HG03442 (cell line): ENCODE measurements at regions not wholly inside any gene's neighbourhood (a gene's known extent, or its start where the extent isn't known, plus 50 kb on each side); places are given as distances from the start of the nearest gene placed in this dataset.
"Not testable (repeated sequence)": the region's sequence is repeated elsewhere in the genome, so short reads cannot be mapped to it uniquely, and the experiment has no call there.

Experiments used
- ATAC-seq: cut with Tn5 transposase; IDR thresholded peaks from one replicate; pipeline ENCODE4 v1.9.1; 2021; ENCODE audit warnings: mild to moderate bottlenecking, moderate library complexity; ENCODE audit not compliant: unreplicated experiment

DNA sequence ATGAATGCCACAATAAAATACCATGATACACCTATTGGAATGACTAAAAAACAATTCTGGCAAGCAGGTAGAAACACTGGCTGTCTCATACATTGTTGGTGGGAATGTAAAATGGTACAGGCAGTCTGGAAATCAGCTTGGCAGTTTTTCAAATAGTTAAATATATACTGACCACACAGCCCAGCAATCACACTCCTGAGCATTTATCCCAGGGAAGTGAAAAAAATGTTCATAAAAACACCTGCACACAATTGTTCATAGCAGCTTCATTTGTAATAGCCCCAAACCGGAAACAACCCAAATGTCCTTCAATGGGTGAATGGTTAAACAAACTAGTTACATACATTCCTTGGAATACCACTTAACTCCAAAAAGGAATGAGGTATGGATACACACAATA is 137.2 kb downstream of the TFCP2L1 start:
- no peak for ATAC-seq

DNA sequence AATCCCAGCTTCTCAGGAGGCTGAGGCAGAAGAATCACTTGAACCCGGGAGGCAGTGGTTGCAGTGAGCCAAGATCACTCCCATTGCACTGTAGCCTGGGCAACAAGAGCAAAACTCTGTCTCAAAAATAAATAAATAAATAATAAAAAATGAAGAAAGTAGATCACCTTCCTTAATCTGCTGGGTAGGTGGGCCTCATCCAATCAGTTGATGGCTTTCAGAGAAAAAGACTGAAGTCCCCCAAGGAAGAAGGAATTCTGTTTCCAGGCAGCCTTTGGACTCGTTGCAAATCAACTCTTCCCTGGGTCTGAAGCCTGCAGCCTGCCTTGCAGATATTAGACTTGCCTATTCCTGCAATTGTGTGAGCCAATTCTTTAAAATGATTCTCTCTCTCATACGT is 136.5 kb downstream of the TFCP2L1 start:
- ATAC-seq = no peak

DNA sequence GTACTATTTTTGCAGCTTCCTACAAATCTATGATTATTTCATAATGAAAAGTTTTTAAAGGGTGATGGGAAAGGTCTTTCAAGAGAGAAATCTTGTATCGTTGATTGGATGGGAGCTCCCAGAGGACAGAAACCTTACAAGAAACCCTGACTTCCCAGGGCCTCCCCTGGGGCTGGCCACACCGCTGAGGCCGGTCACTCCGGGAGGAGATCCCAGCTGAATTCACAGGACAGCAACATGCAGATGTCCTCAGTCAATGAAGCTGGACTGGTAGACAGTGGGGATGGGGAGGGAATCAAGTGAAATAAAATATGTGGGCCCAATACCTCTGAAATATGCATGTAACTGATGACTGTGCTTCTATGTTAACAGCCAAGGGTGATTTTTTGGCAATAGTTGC is 135.6 kb downstream of the TFCP2L1 start:
- ATAC-seq = no peak

DNA sequence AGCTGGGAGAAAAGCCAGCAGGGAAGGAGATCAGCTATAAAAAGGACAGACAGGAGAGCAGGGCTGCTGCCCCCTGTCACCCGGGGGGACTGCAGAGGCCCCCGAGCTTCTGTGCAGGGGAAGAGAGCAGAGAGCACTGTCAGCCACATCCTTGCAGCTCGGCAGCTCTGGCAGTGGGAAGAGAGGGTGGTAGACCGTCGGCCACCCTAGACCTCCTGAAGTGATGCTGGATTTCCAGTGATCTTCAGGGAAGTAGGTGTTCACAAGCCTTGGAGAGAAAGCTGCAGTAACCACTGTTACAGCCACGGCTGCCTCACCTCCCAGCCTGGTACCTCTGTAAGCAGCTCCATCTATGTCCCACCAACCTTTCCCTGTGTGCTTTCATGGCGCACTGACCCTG is 134.9 kb downstream of the TFCP2L1 start:
- no peak for ATAC-seq

DNA sequence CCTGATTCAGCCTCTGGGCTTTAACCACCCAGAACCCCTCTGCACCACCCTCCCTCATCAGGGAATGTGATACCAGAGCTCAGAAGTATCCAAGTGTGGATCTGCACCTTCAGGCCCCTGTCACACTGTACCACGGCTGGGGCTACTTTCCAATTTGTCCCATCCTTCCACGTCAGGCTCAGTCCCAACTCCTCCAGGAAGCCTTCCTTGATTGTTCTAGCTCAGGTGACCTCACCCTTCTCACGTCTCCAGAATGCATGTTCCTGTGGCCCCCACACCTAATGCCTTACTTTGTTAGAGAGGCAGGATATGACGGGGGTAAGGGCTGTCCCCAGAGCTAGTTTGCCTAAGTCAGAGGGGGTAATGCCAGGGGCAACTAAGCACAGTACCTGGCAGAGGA is 134.3 kb downstream of the TFCP2L1 start:
- no peak for ATAC-seq

DNA sequence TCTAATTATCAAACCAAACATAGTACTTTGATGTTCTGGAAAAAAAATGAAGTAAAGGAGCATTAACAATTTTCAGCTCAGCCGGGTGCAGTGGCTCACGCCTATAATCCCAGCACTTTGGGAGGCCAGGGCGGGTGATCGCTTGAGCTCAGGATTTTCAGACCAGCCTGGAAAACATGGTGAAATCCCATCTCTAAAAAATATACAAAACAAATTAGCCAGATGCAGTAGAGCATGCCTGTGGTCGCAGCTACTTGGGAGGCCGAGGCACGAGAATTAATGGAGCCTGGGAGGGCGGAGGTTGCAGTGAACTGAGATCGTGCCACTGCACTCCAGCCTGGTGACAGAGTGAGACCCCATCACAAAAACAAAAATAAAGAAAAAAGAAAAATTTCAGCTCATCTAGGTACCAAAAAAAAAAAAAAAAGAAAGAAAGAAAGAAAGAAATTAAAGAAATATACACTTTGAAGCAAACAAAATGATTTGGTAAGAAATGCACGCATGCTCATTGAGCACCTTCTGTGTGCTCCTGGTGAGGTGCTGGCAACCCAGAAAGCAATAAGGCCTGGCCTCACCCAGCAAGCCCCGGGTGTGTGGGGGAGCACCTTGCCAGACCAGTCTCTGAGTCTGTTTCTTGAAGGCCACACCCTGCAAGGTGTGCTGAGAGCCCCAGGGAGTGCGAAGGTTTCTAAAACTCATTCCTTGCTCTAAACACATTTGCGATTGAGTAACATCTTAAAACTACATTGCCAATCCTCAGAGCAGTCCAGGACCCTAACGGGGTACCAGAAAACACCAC is 133.5 kb downstream of the TFCP2L1 start:
- no peak for ATAC-seq

DNA sequence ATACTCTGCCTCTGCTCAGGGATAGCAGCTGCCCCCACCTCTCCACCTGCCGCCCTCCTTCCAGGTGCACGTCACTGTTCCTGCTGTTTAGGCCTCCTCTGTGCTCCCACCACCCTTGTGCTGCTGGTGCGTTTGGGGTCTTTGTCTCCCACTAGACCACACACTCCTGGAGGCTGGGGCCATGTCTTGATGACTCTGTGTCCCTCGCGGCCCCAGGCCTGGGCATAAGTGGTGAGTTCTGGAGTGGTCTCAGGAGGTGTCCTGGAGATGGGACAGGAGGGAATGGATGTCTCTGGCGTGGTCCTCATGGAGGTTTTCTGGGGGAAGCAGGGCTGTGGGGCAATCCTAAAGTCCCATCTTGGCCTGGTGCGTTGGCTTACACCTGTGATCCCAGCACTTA is 132.1 kb downstream of the TFCP2L1 start:
- ATAC-seq = no peak

DNA sequence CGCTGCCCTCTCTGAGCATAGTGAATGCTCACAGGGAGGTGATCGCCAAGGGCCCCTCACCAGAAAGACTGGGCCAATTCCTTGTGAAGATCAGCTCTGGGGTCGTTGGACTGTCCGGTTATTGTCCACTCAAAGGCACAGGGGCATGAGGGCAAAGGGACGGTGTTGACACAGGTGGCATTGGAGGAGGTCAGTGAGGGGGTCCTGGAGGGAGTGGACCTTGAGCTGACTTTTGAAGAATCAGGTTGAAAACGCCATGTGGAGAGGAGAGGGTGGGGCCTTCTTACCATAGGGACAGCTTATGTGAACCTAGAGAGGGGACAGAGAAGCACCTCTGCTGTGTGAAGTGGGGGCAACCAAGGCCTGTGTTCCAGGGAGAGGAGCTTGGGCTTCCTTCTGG is 131.5 kb downstream of the TFCP2L1 start:
- no peak for ATAC-seq

DNA sequence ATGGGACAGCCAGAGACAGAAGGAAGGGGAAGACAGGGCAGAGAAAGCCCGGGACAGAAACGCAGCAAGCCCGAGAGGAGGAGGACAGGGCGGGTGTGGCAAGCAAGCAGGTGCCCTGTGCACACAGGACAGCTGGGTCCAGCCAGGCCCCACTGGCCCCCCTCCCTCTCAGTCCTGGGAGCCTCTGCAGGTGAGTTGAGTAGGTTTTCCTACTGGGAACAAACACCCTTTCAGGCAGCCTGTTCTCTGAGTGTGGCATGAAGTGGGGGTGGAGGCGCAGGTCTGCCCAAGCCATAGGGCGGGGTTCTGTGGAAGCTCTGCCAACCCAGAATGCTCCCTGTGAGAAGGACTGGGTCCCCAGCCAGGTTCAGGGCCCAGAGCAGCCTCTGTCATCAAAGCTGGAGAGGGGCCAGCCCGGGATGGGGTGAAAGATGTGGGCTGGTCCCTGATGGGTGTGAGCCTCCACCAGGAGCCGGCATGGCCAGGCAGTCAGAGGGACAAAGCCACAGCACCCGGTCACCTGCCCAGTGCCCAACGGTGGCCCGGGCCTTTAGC is 129.4 kb downstream of the TFCP2L1 start:
- ATAC-seq = no peak

DNA sequence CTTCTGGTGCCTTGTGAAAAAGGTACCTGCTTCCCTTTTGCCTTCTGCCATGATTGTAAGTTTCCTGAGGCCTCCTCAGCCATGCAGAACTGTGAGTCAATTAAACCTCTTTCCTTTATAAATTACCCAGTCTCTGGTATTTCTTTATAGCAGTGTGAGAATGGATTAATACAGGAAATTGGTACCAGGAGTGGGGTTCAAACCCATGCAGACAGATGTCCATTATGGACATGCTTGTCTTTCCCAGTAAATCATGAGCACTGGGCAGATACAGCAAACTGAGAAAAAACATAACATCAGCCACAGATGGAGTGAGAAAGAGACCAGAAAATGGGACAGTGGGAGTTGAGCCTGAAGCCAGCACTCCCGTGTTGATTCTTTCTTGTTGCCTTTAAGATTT is 127.5 kb downstream of the TFCP2L1 start:
- ATAC-seq = not testable (repeated sequence)

DNA sequence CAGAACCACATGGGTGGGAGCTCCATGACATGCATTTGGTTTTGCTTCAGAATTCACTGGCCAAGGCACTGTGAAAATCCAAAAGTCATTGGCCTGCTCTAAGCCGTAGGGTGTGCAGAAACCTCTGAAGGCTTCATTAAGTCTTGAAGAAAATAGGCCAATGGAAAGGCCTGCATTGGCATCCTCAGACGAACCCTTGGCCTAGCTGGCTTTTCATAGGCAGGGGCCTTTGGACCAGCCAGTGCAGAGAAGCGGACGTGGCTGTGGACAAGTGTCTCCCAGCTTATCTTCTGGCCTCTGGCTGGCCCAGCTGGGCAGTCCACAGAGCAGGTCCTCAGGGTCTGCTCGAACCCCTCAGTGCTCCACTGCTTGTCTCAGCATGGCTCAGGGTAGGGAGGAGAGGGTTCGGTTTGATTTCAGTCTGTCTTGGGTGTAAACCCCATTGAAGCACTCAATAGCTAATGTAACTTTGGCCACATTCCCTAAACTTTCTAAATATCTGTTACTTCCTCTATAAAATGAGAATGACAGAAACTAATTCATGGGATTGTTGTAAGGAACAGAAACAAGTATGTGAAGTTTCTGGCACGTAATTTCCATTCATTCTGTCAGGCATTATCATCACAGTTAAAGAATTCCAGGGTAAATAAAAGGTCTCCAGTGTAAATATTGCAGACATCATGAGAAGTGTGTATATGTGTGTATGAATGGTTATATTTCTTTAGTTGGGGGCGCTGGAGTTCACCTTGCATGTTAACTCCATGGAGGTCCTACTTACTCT is 125.5 kb downstream of the TFCP2L1 start:
- no peak for ATAC-seq

DNA sequence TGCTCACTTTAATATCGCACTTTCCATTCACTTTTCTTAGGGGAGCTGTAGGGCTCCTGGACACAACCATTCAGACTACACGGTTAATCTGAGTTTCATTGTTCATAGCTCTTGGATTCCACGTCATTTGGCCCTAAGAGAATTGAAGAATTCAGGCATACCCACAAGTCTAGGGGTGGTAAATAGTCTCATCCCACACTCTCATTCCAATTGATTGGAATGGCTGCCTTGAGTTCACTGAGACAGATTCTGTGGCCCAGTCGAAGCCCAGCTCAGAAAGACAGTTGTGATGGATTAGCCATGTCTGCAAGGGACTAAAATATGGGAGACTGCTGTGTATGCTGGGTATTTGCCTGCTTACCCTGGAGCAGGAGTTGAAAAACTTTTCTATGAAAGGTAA is 124.6 kb downstream of the TFCP2L1 start:
- ATAC-seq = no peak

DNA sequence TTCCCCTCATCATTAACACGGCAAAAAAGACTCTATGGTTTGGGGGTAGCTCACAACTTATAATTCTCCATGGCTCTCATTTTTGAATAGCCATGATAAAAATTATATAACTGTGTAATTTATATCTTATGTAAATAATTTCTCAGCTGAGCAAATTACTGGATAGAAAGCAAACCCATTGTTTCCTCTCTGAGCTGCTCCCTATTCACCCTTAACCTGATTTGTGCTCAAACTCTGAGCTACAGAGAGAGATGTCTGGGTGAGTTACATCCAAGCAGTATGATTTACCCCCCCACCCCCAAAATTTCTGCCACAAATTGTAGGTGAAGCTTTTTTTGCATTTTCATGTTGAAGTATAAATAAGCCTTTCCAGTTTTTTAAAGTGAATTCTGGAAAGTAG is 123.7 kb downstream of the TFCP2L1 start:
- ATAC-seq = no peak

DNA sequence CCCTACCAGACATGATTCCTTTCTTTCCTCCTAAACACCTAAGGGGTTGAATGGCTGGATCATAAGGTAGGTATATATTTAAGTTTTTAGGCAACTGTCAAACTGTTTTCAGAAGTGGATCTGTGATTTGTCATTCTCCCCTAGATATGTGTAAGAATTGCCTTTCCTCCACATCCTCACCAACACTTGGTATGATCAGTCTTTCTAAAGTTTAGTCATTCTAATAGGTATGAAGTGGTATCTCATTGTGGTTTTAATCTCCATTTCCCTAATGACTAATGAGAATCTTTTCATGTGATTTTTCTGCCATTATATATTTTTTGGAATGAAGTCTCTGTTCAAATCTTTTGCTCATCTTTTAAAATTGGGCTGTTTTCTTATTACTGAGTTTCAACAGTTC is 122.1 kb downstream of the TFCP2L1 start:
- ATAC-seq = no peak

DNA sequence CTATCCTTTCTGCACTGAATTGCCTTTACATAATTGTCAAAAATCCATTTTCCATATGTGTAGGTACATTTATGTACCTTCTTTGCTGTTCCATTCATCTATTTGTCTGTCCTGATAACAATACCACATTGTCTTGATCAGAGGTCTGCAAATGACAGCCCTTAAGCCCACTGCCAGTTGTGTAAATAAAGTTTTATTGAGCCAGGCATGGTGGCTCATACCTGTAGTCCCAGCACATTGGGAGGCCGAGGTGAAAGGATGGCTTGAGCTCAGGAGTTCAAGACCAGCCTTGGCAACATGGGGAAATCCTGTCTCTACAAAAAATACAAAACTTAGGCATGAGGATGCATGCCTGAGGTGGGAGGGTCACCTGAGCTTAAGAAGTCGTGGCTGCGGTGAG is 121.0 kb downstream of the TFCP2L1 start:
- no peak for ATAC-seq

DNA sequence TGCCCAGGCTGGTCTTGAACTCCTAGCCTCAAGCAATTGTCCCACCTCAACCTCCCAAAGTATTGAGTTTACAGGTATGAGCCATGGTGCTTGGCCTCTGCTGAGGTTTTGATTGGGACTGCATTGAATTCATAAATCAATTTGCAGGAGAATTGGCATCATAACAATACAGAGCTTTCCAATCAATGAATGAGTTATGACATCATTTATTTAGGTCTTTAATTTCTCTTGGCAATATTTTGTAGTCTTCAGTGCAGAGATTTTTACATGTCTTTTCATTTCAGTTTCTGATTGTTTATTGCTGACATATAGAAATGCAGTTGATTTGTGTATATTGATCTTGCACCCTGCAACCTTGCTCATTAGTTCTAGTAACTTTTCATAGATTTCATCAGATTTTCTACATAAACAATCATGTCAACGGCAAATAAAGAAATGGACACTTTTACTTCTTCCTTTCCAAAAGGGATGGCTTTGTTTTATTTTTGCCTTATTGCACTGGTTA is 119.9 kb downstream of the TFCP2L1 start:
- no peak for ATAC-seq
